GM12865 (cell line): ENCODE measurements at regions not wholly inside any gene's neighbourhood (a gene's known extent, or its start where the extent isn't known, plus 50 kb on each side); places are given as distances from the start of the nearest gene placed in this dataset.

Source experiments
- DNase-seq: peaks from one replicate; pipeline ENCODE4 v3.0.0; 2010; ENCODE audit warnings: low read depth
- H3K4me3 ChIP-seq: 2 replicates; pipeline ENCODE4 v1.5.1; 2011; ENCODE audit warnings: mild to moderate bottlenecking, low read depth, low read length, control low read depth
- CTCF ChIP-seq: IDR thresholded peaks from 2 replicates; pipeline ENCODE4 v1.5.1; 2011; ENCODE audit warnings: low read length, control low read depth, low read depth, inconsistent platforms; ENCODE audit not compliant: insufficient read depth; ENCODE audit errors: missing control alignments

- TF ChIP-seq CTCF = no peak
- peak overlapping the region; percentile 65 for H3K4me3 ChIP-seq
- peak; percentile 35 for DNase-seq
Measured at GRCh38 chr14:22482782-22483553, 106.1 kb downstream of the DAD1 start.

GRCh38 chr14:22482085-22482694 lies 106.8 kb downstream of the DAD1 start:
- DNase-seq = peak; percentile 58
- H3K4me3 ChIP-seq = peak overlapping the region; percentile 65
- no peak for TF ChIP-seq CTCF

- no peak for DNase-seq
- TF ChIP-seq CTCF = no peak
- H3K4me3 ChIP-seq = peak overlapping the region; percentile 65
Measured at GRCh38 chr14:22481546-22481945, 107.5 kb downstream of the DAD1 start.

GRCh38 chr14:22479776-22480464 lies 109.1 kb downstream of the DAD1 start:
- H3K4me3 ChIP-seq = peak overlapping the region; percentile 65
- no peak for DNase-seq
- TF ChIP-seq CTCF = no peak

- no peak for DNase-seq
- H3K4me3 ChIP-seq = peak overlapping the region; percentile 65
- no peak for TF ChIP-seq CTCF
Measured at GRCh38 chr14:22479132-22479531, 109.9 kb downstream of the DAD1 start.

GRCh38 chr14:22478670-22479069 lies 110.4 kb downstream of the DAD1 start:
- peak overlapping the region; percentile 65; the same call in 1 of the 2 replicates for H3K4me3 ChIP-seq
- DNase-seq = no peak
- no peak for TF ChIP-seq CTCF
